ENCODE measurements at regions not wholly inside any gene's neighbourhood (a gene's known extent, or its start where the extent isn't known, plus 50 kb on each side); places are given as distances from the start of the nearest gene placed in this dataset.
"Not testable (repeated sequence)": the region's sequence is repeated elsewhere in the genome, so short reads cannot be mapped to it uniquely, and the experiment has no call there.

- DNase-seq: no peak
Observed at GRCh38 chr2:58727981-58728656, 487.0 kb upstream of the FANCL start.

DNA sequence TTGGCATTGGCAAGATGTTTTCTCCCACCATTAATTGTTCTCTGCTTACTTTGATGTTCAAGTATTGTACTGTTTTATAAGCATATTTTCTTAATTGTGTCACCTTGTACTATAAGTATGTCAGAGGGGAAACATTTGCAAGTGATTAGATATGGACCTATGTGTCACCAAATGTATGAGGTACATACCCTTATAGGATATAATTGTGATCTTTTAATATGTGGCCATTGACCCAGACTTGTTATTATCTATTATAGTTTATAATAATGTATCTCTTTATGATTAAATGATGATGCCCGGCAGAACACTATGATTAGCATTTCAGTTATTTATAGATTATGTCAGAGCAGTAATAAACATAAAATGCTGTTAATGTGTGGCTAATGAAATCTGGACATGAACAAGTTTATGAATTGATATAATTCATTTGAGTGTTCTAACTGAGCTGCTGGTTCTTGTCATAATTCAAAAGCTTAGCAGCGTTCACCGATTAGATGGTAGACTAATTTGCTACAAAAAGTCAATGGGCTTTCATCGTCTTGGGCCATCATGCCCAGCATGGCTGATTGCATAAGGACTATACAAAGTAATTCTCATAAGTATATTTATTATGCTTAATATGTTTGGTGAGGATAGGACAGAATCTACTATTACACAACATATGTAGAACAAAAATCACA is 480.9 kb upstream of the FANCL start:
- DNase-seq: no peak

- DNase-seq: no peak
Observed at GRCh38 chr2:58720770-58721697, 479.9 kb upstream of the FANCL start.

GRCh38 chr2:58720033-58720769 is 479.1 kb upstream of the FANCL start:
- DNase-seq: no peak

DNA sequence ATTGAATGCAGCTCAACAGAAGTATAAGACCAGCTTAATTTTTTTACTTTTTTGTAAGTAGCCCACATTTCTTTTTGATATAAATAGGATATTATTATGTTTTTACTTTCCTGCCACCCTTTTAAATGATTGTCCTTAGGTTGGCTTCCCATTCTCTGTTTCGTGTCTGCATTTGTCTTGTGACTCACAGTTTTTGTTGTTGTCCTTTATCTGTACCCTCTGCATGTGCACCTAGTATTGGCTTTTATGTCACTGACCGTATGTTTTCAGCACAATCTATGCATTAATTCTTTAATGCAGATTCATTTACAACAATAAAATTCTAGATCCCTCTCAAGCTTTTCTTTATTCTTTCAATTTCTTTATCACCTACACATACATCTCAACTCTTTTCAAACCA is 474.2 kb upstream of the FANCL start:
- no peak for DNase-seq

DNA sequence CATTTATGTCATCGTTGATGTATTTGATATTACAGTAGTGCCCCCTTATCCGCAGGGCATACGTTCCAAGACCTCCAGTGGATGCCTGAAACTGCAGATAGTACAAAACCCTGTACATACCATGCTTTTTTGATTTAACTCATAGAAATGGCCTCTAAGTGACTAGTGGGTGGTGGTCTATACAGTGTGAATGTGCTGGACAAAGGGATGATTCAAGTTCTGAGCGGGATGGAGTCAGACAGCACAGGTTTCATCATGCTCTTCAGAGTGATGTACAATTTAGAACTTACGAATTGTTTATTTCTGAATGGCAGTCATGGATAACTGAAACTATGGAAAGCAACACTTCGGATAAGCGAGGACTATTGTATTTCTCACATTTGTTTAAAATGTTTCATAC is 473.1 kb upstream of the FANCL start:
- DNase-seq: no peak

- no peak for DNase-seq
Observed at GRCh38 chr2:58710795-58711279, 469.7 kb upstream of the FANCL start.

DNA sequence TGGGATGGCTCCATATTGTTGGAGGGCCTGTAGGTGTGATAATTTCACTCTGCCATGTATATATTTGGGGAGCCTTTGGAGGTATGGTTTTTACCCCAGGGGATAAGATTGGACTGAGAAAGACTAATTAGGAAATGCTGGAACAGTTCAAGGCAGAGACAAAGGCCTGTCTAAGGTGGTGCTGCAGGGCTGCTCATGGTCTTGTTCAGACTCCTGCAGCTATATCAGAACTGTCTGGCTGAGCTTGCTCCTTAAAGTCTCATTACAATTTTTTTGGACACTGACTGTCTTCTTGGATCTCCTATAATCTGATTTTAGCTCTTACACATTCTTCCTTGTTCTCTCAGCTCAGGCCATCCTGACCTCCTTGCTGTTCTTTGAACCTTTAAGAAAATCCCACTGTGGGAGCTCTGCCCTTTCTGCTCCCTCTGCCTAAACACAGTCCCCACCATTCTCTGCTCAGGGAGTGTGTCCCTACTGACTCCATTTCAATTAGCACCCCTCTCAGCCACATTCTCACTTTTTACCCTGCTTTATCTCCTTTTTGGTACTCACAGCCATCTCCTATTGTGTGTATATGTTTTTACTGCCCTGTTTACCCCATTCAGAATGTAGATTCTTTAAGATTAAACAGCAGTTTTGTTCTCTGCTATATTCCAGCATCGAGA is 468.7 kb upstream of the FANCL start:
- no peak for DNase-seq

- DNase-seq: no peak
Observed at GRCh38 chr2:58709274-58709673, 468.1 kb upstream of the FANCL start.

DNA sequence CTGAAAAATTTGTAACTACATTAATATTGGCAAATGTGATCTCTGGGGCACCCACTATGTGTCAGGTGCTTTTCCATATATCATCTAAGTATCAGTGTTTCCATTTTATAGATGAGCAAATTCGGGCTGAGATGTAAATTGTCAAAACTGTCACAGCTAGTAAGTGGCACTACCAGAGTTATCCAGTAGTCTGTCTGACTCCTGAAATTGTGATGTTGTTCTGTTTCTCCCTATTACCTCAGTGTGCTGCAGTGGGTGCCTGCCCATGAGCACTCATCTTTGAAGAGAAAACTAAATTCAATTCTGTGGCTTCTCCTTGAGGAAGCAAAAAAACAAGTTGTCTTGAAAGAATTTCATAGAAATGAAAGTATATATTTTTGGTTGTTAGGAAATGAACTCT is 467.4 kb upstream of the FANCL start:
- no peak for DNase-seq

- DNase-seq: no peak
Observed at GRCh38 chr2:58702302-58702885, 461.3 kb upstream of the FANCL start.

DNA sequence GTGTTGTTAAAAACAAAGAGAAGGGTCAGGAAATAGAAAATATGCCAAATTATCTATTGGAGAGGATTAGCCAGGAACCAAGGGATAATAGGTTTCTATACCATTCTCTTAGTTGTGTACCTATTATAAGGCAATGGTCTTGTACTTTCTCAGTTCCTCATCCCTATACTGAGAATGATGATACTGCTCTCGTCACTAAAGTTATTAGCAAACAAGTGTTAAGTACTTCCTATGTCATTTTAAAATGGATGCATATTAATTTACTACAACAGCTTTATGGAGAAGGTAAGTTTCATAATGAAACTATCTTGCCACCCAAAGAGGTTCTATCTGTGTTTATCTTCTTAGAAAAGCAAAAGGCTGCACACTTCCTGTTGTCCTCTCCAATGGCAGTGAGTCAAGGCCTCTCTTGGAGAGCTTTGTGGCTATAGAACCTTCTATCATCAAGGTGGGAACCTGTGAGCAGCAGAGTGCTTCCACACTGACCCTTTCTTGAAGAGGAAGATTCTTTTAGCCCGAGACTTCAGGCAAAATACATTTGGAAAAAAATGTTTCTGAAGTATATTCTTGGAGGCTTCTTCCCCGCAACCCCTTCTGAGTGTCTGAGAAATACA is 460.7 kb upstream of the FANCL start:
- DNase-seq: no peak

- DNase-seq: no peak
Observed at GRCh38 chr2:58700591-58700990, 459.5 kb upstream of the FANCL start.

DNA sequence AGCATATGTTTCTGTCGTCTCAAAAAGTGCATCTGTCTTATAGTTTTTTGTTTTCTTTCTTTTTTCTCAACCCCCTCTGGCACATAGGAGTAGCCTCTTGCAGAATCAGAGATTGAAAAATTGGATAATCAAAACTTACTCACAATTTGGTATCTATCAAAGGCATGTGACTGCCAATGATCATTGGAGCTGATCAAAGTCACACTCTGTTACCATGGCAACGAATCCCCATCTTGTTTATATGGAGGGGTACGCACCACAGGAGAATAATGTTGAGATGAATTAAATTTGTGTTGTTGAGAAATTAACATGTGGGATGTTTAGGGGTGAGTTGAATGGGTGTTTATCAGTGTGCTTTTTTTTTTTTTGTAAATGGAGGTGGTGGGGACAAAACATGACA is 458.3 kb upstream of the FANCL start:
- no peak for DNase-seq

DNA sequence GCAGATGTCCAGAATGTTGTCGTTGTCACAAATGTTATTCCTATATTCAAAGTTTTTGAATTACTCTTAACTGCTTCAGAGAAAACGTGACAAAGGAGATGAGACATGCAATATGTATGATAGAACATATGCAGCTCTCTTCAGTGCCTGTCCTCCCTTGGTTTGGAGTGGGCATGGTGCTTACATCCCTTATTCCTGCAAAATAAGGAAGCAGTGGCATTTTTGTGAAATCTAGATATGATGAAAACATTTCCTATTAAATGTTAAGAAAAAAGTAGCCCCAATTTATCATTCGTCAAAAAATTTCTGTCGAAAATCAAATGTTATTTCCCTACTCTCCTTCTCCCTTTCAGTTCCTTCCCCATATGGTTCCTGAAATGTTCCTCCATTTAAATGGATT is 457.5 kb upstream of the FANCL start:
- DNase-seq: no peak

GRCh38 chr2:58694114-58694513 is 453.0 kb upstream of the FANCL start:
- not testable (repeated sequence) for DNase-seq

DNA sequence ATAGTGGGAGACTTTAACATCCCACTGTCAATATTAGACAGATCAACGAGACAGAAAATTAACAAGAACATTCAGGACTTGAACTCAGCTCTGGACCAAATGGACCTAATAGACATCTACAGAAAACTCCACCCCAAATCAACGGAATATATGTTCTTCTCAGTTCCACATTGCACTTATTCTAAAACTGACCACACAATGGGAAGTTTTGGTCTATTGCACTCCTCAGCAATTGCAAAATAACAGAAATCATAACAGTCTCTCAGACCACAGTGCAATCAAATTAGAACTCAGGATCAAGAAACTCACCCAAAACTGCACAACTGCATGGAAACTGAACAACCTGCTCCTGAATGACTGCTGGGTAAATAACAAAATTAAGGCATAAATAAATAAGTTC is 449.9 kb upstream of the FANCL start:
- not testable (repeated sequence) for DNase-seq

GRCh38 chr2:58688813-58689212 is 447.7 kb upstream of the FANCL start:
- DNase-seq: no peak

- DNase-seq: no peak
Observed at GRCh38 chr2:58686776-58687175, 445.7 kb upstream of the FANCL start.

- DNase-seq: no peak
Observed at GRCh38 chr2:58680755-58681310, 439.7 kb upstream of the FANCL start.

- no peak for DNase-seq
Observed at GRCh38 chr2:58677748-58678147, 436.6 kb upstream of the FANCL start.
